A673 (cell line): ENCODE measurements at regions not wholly inside any gene's neighbourhood (a gene's known extent, or its start where the extent isn't known, plus 50 kb on each side); places are given as distances from the start of the nearest gene placed in this dataset.

Experiments used
- BruUV-seq: library from RNA; stranded (reverse); fragments of 400-500 nt; replicated peaks from 2 replicates; lab custom pipeline; 2021; lab: Mats Ljungman, UMichigan
- CTCF ChIA-PET: fragments of 300-600 bp; sonication (Branson Sonifier 250); formaldehyde crosslinking; loops from one replicate; lab custom pipeline; 2022; ENCODE audit warnings: antibody characterized with exemption; lab: Charles Lee
- POLR2A ChIA-PET: fragments of 300-600 bp; sonication (Branson Sonifier 250); formaldehyde crosslinking; loops from one replicate; lab custom pipeline; 2022; ENCODE audit warnings: antibody characterized with exemption; ENCODE audit not compliant: low non-redundant PET; lab: Charles Lee
- DNase-seq: peaks from one replicate; pipeline ENCODE4 v3.0.0-alpha.2; 2015; ENCODE audit warnings: low spot score
- H3K27ac ChIP-seq: fragments of 200-600 bp; sonication (generic); 2 replicates; pipeline ENCODE4 v1.5.1; 2016; ENCODE audit warnings: mixed run types, low read depth, mild to moderate bottlenecking, mixed read lengths, antibody characterized with exemption, low read length; ENCODE audit not compliant: poor library complexity, severe bottlenecking
- H3K27me3 ChIP-seq: fragments of 200-600 bp; sonication (generic); replicated peaks from 2 replicates; pipeline ENCODE4 v1.6.1; 2017; ENCODE audit warnings: mixed run types, low read depth, mild to moderate bottlenecking, mixed read lengths, antibody characterized with exemption, low read length; ENCODE audit not compliant: insufficient read depth, poor library complexity
- H3K36me3 ChIP-seq: fragments of 200-600 bp; sonication (generic); 2 replicates; pipeline ENCODE4 v1.6.1; 2016; ENCODE audit warnings: mixed run types, mild to moderate bottlenecking, mixed read lengths, antibody characterized with exemption, low read length; ENCODE audit not compliant: insufficient read depth, poor library complexity, severe bottlenecking
- H3K4me1 ChIP-seq: fragments of 200-600 bp; sonication (generic); 2 replicates; pipeline ENCODE4 v1.6.1; 2017; ENCODE audit warnings: mixed run types, mild to moderate bottlenecking, mixed read lengths, antibody characterized with exemption, low read length; ENCODE audit not compliant: insufficient read depth, poor library complexity, severe bottlenecking
- H3K4me3 ChIP-seq: fragments of 200-600 bp; sonication (generic); 2 replicates; pipeline ENCODE4 v1.5.1; 2016; ENCODE audit warnings: low read depth, mixed run types, mild to moderate bottlenecking, mixed read lengths, low read length; ENCODE audit not compliant: poor library complexity, severe bottlenecking
- H3K9me3 ChIP-seq: fragments of 200-600 bp; sonication (generic); 2 replicates; pipeline ENCODE4 v1.6.1; 2016; ENCODE audit warnings: mixed run types, low read depth, mild to moderate bottlenecking, mixed read lengths, antibody characterized with exemption, low read length; ENCODE audit not compliant: poor library complexity, severe bottlenecking
- CTCF ChIP-seq: fragments of 300-800, 200-600 bp; sonication (generic); conservative IDR thresholded peaks from 2 replicates; pipeline ENCODE4 v1.5.1; 2017; ENCODE audit warnings: low read depth, mild to moderate bottlenecking, antibody characterized with exemption, low read length, moderate library complexity, mixed read lengths
- EZH2 ChIP-seq: fragments of 200-600 bp; sonication (generic); IDR thresholded peaks from 2 replicates; pipeline ENCODE4 v1.6.1; 2017; ENCODE audit warnings: borderline replicate concordance, low read depth, mild to moderate bottlenecking, mixed read lengths, antibody characterized with exemption, low read length; ENCODE audit not compliant: poor library complexity, severe bottlenecking
- intact Hi-C: fragments of 100-400 bp; cut with micrococcal nuclease; formaldehyde crosslinking; loops from one replicate; pipeline ENCODE4 v1.10.0; 2022; ENCODE audit not compliant: unreplicated experiment

GRCh38 chrX:22536746-22537304 is 264.1 kb downstream of the CBLL2 start:
- Histone ChIP-seq H3K27me3 (no peaks in the 10 kb centered on the region), H3K4me1 (no peaks in the 10 kb centered on the region), H3K27ac (no peak overlapping the region), H3K4me3 (no peak overlapping the region), H3K36me3 (no peaks in the 10 kb centered on the region), H3K9me3 (no peaks in the 10 kb centered on the region)
- peak; percentile 9 for DNase-seq
- POLR2A ChIA-PET = no interaction called here
- no peak for TF ChIP-seq CTCF
- no TSS peak for BruUV-seq
- intact Hi-C loops = no loop called here
- CTCF ChIA-PET = no interaction called here

- Histone ChIP-seq H3K27me3 (no peaks in the 10 kb centered on the region), H3K4me1 (no peaks in the 10 kb centered on the region), H3K27ac (no peak overlapping the region), H3K4me3 (no peak overlapping the region), H3K36me3 (no peaks in the 10 kb centered on the region), H3K9me3 (no peaks in the 10 kb centered on the region)
- CTCF ChIA-PET = no interaction called here
- peak; percentile 5 for DNase-seq
- intact Hi-C loops = no loop called here
- BruUV-seq = no TSS peak
- TF ChIP-seq EZH2 (no peak), CTCF (no peak)
- POLR2A ChIA-PET = no interaction called here
Observed at GRCh38 chrX:22538580-22538979, 265.9 kb downstream of the CBLL2 start.

GRCh38 chrX:22541926-22542325 is 269.2 kb downstream of the CBLL2 start:
- Histone ChIP-seq H3K9me3 (no peaks in the 10 kb centered on the region), H3K36me3 (no peaks in the 10 kb centered on the region), H3K4me3 (no peak overlapping the region), H3K4me1 (no peaks in the 10 kb centered on the region), H3K27me3 (no peaks in the 10 kb centered on the region), H3K27ac (no peak overlapping the region)
- TF ChIP-seq CTCF (no peak), EZH2 (no peak)
- BruUV-seq = no TSS peak
- ChIA-PET CTCF (no interaction called here), POLR2A (no interaction called here)
- DNase-seq = no peak
- intact Hi-C loops = no loop called here
